HG03060 (cell line): ENCODE measurements at regions not wholly inside any gene's neighbourhood (a gene's known extent, or its start where the extent isn't known, plus 50 kb on each side); places are given as distances from the start of the nearest gene placed in this dataset.

Source experiments
- ATAC-seq: cut with Tn5 transposase; IDR thresholded peaks from one replicate; pipeline ENCODE4 v1.9.1; 2021; ENCODE audit warnings: low read depth, moderate number of reproducible peaks; ENCODE audit not compliant: unreplicated experiment

- no peak for ATAC-seq
These were observed 161.1 kb upstream of the FGGY start for GRCh38 chr1:59135761-59136255.

GRCh38 chr1:59136541-59137275 lies 160.2 kb upstream of the FGGY start:
- no peak for ATAC-seq

- no peak for ATAC-seq
These were observed 159.6 kb upstream of the FGGY start for GRCh38 chr1:59137276-59137615.

- ATAC-seq, result no peak
These were observed 158.9 kb upstream of the FGGY start for GRCh38 chr1:59137968-59138367.

GRCh38 chr1:59138402-59138801 lies 158.5 kb upstream of the FGGY start:
- no peak for ATAC-seq

- ATAC-seq, result no peak
These were observed 157.5 kb upstream of the FGGY start for GRCh38 chr1:59139396-59139795.

GRCh38 chr1:59141267-59141863 lies 155.5 kb upstream of the FGGY start:
- ATAC-seq, result no peak

GRCh38 chr1:59142311-59143132 lies 154.4 kb upstream of the FGGY start:
- ATAC-seq, result no peak

GRCh38 chr1:59143133-59143487 lies 153.8 kb upstream of the FGGY start:
- ATAC-seq, result no peak

- ATAC-seq, result no peak
These were observed 153.1 kb upstream of the FGGY start for GRCh38 chr1:59143811-59144210.

GRCh38 chr1:59144959-59145358 lies 151.9 kb upstream of the FGGY start:
- no peak for ATAC-seq

GRCh38 chr1:59146056-59146455 lies 150.8 kb upstream of the FGGY start:
- no peak for ATAC-seq

GRCh38 chr1:59146651-59147358 lies 150.1 kb upstream of the FGGY start:
- ATAC-seq, result no peak

- no peak for ATAC-seq
These were observed 147.5 kb upstream of the FGGY start for GRCh38 chr1:59149435-59149834.

GRCh38 chr1:59150577-59151386 lies 146.1 kb upstream of the FGGY start:
- ATAC-seq, result no peak

- no peak for ATAC-seq
These were observed 145.5 kb upstream of the FGGY start for GRCh38 chr1:59151387-59151761.

- no peak for ATAC-seq
These were observed 145.0 kb upstream of the FGGY start for GRCh38 chr1:59151860-59152259.

- no peak for ATAC-seq
These were observed 144.4 kb upstream of the FGGY start for GRCh38 chr1:59152511-59152910.

GRCh38 chr1:59154401-59154800 lies 142.5 kb upstream of the FGGY start:
- ATAC-seq, result no peak

GRCh38 chr1:59155351-59155750 lies 141.5 kb upstream of the FGGY start:
- ATAC-seq, result no peak
